H1 (cell line): ENCODE measurements at regions not wholly inside any gene's neighbourhood (a gene's known extent, or its start where the extent isn't known, plus 50 kb on each side); places are given as distances from the start of the nearest gene placed in this dataset.
A peak's percentile ranks its signal among the peaks of the same experiment; 100 is the strongest.
"Not testable (repeated sequence)": the region's sequence is repeated elsewhere in the genome, so short reads cannot be mapped to it uniquely, and the experiment has no call there.

Experiments used
- CTCF ChIA-PET: fragments of 300-600 bp; sonication (Branson Sonifier 250); formaldehyde crosslinking; loops from one replicate; lab custom pipeline; 2021; ENCODE audit not compliant: partially characterized antibody; lab: Charles Lee
- POLR2A ChIA-PET: fragments of 300-600 bp; sonication (Branson Sonifier 250); formaldehyde crosslinking; loops from one replicate; lab custom pipeline; 2021; ENCODE audit warnings: inconsistent platforms; ENCODE audit not compliant: partially characterized antibody; lab: Charles Lee
- DNase-seq, 2 experiments: peaks; one replicate each; pipeline versions ENCODE4 v3.0.0 to v3.0.0-alpha.2; 2010 to 2022; ENCODE audit warnings: low spot score in 2 of 2, low read depth in 1 of 2, mixed read lengths in 1 of 2
- FAIRE-seq: peaks from 2 replicates; lab custom pipeline; 2011; peaks lifted over from hg19 to GRCh38; lab: Jason Lieb, UNC
- H2AFZ ChIP-seq: 2 replicates; pipeline ENCODE4 v1.8.1; 2012; ENCODE audit warnings: low read length, inconsistent platforms
- H2AK5ac ChIP-seq: 2 replicates; pipeline ENCODE4 v1.6.1; 2013; ENCODE audit warnings: low read depth, low read length
- H2BK120ac ChIP-seq: replicated peaks from 2 replicates; pipeline ENCODE3; 2013; ENCODE audit warnings: low read depth, low read length, inconsistent platforms
- H2BK12ac ChIP-seq: 2 replicates; pipeline ENCODE4 v1.6.1; 2013; ENCODE audit warnings: low read depth, low read length
- H2BK15ac ChIP-seq: 2 replicates; pipeline ENCODE4 v1.6.1; 2013; ENCODE audit warnings: low read length
- H2BK20ac ChIP-seq: 2 replicates; pipeline ENCODE4 v1.6.1; 2013; ENCODE audit warnings: low read length
- H2BK5ac ChIP-seq: 2 replicates; pipeline ENCODE4 v1.6.1; 2013; ENCODE audit warnings: low read depth, low read length
- H3K14ac ChIP-seq: 2 replicates; pipeline ENCODE4 v1.6.1; 2013; ENCODE audit warnings: inconsistent platforms; ENCODE audit not compliant: insufficient read length
- H3K18ac ChIP-seq: 2 replicates; pipeline ENCODE4 v1.6.1; 2013; ENCODE audit warnings: low read length; ENCODE audit errors: extremely low read depth
- H3K23ac ChIP-seq: 2 replicates; pipeline ENCODE4 v1.6.1; 2013; ENCODE audit warnings: inconsistent platforms; ENCODE audit not compliant: insufficient read length
- H3K23me2 ChIP-seq: 2 replicates; pipeline ENCODE4 v1.6.1; 2013; ENCODE audit warnings: low read depth, low read length
- H3K27ac ChIP-seq: 2 replicates; pipeline ENCODE4 v1.6.1; 2011; ENCODE audit warnings: low read depth, low read length, inconsistent platforms
- H3K27me3 ChIP-seq, 4 experiments: replicated peaks in 1 of 4; 1 replicate in 1 of 4; 2 replicates in 3 of 4; pipeline versions ENCODE4 v1.6.1 to v1.8.1; 2011 to 2013; ENCODE audit warnings: low read length in 3 of 4, mild to moderate bottlenecking in 3 of 4, inconsistent platforms in 2 of 4, mixed read lengths in 2 of 4, moderate library complexity in 1 of 4; ENCODE audit not compliant: control insufficient read depth in 3 of 4, insufficient read depth in 3 of 4; ENCODE audit errors: extremely low read depth in 1 of 4
- H3K36me3 ChIP-seq, 4 experiments: 2 replicates each; pipeline versions ENCODE4 v1.6.1 to v1.8.1; 2011 to 2013; ENCODE audit warnings: mild to moderate bottlenecking in 4 of 4, low read length in 3 of 4, moderate library complexity in 2 of 4, control low read depth in 1 of 4, inconsistent platforms in 1 of 4; ENCODE audit not compliant: insufficient read depth in 4 of 4, control insufficient read depth in 2 of 4
- H3K4ac ChIP-seq: replicated peaks from 2 replicates; pipeline ENCODE3; 2013; ENCODE audit warnings: low read length, low read depth, mixed read lengths, inconsistent platforms; ENCODE audit not compliant: insufficient read length
- H3K4me1 ChIP-seq, 4 experiments: replicated peaks in 1 of 4; 1 replicate in 1 of 4; 2 replicates in 3 of 4; pipeline versions ENCODE4 v1.6.1 to v1.8.1; 2011 to 2013; ENCODE audit warnings: low read length in 3 of 4, inconsistent platforms in 2 of 4, mixed read lengths in 1 of 4; ENCODE audit not compliant: insufficient read depth in 4 of 4, control insufficient read depth in 3 of 4
- H3K4me2 ChIP-seq, 2 experiments: 2 replicates each; pipeline versions ENCODE4 v1.6.1 to v1.8.1; 2011 to 2013; ENCODE audit warnings: low read depth in 2 of 2, low read length in 2 of 2, control low read depth in 1 of 2, inconsistent platforms in 1 of 2, mild to moderate bottlenecking in 1 of 2; ENCODE audit not compliant: insufficient read depth in 1 of 2
- H3K4me3 ChIP-seq, 4 experiments: fragments of 200-600, 300-600 bp in 1 of 4; sonication (generic), shearing (Covaris generic), sonication (Bioruptor Twin) in 1 of 4; 2 replicates each; pipeline versions ENCODE4 v1.5.1 to v1.8.1; 2011 to 2016; ENCODE audit warnings: low read length in 4 of 4, low read depth in 3 of 4, control low read depth in 2 of 4, inconsistent platforms in 2 of 4, mild to moderate bottlenecking in 2 of 4, mixed read lengths in 1 of 4, moderate library complexity in 1 of 4; ENCODE audit not compliant: insufficient read depth in 2 of 4; ENCODE audit errors: extremely low read depth in 1 of 4
- H3K56ac ChIP-seq: replicated peaks from 2 replicates; pipeline ENCODE3; 2013; ENCODE audit warnings: low read depth, mild to moderate bottlenecking, mixed read lengths, low read length, inconsistent platforms; ENCODE audit not compliant: insufficient read length
- H3K79me1 ChIP-seq: 2 replicates; pipeline ENCODE4 v1.6.1; 2013; ENCODE audit warnings: low read depth, low read length, control low read depth
- H3K79me2 ChIP-seq, 2 experiments: 2 replicates each; pipeline versions ENCODE4 v1.6.1 to v1.8.1; 2012 to 2013; ENCODE audit warnings: low read length in 2 of 2, mild to moderate bottlenecking in 2 of 2, inconsistent platforms in 1 of 2; ENCODE audit not compliant: insufficient read depth in 2 of 2, control insufficient read depth in 1 of 2
- H3K9ac ChIP-seq, 4 experiments: replicated peaks in 1 of 4; 1 replicate in 1 of 4; 2 replicates in 3 of 4; pipeline versions ENCODE4 v1.6.1 to v1.8.1; 2011 to 2013; ENCODE audit warnings: low read depth in 3 of 4, low read length in 3 of 4, control low read depth in 2 of 4, mild to moderate bottlenecking in 2 of 4, moderate library complexity in 2 of 4, inconsistent platforms in 1 of 4; ENCODE audit errors: extremely low read depth in 1 of 4
- H3K9me3 ChIP-seq, 2 experiments: 2 replicates each; pipeline versions ENCODE4 v1.6.1 to v1.8.1; 2012 to 2013; ENCODE audit warnings: mild to moderate bottlenecking in 2 of 2, moderate library complexity in 2 of 2, control low read depth in 1 of 2, inconsistent platforms in 1 of 2, low read depth in 1 of 2, low read length in 1 of 2, mixed read lengths in 1 of 2; ENCODE audit not compliant: insufficient read depth in 2 of 2
- H4K20me1 ChIP-seq, 2 experiments: replicated peaks in 1 of 2; 2 replicates each; pipeline versions ENCODE3 to v1.8.1; 2011 to 2013; ENCODE audit warnings: inconsistent platforms in 2 of 2, low read length in 2 of 2, mild to moderate bottlenecking in 1 of 2; ENCODE audit not compliant: insufficient read depth in 2 of 2, control insufficient read depth in 1 of 2
- H4K5ac ChIP-seq: 2 replicates; pipeline ENCODE4 v1.6.1; 2013; ENCODE audit warnings: low read length, low read depth, mixed read lengths, inconsistent platforms; ENCODE audit not compliant: insufficient read length
- H4K8ac ChIP-seq: 2 replicates; pipeline ENCODE4 v1.8.0; 2013; ENCODE audit warnings: mild to moderate bottlenecking, moderate library complexity, low read length, inconsistent platforms; ENCODE audit not compliant: insufficient read depth; ENCODE audit errors: extremely low read depth
- H4K91ac ChIP-seq: replicated peaks from 2 replicates; pipeline ENCODE3; 2013; ENCODE audit warnings: low read length, mixed read lengths, inconsistent platforms; ENCODE audit not compliant: insufficient read length
- ASH2L ChIP-seq: fragments of 200-600, 300-600 bp; sonication (generic); IDR thresholded peaks from one replicate; pipeline ENCODE4 v1.7.1; 2017; ENCODE audit warnings: low read length
- RBBP5 ChIP-seq: IDR thresholded peaks from 2 replicates; pipeline ENCODE4 v1.7.1; 2012; ENCODE audit warnings: low read depth, mild to moderate bottlenecking, inconsistent platforms, low read length, moderate library complexity, borderline replicate concordance
- TAF1 ChIP-seq: IDR thresholded peaks from 2 replicates; pipeline ENCODE4 v1.6.1; 2011; ENCODE audit warnings: mild to moderate bottlenecking, low read depth, low read length
- YY1 ChIP-seq: IDR thresholded peaks from 2 replicates; pipeline ENCODE4 v1.6.1; 2011; ENCODE audit warnings: low read depth, mild to moderate bottlenecking, low read length
- WGBS, 2 experiments: shearing (Covaris generic) in 1 of 2; methylation state at CpG; one replicate each; pipeline versions ENCODE4 v1.1.6 to v1.1.7; 2013 to 2015; ENCODE audit warnings: low lambda C conversion rate in 2 of 2, mixed read lengths in 2 of 2, inconsistent platforms in 1 of 2, low coverage in 1 of 2, missing lambda C conversion rate in 1 of 2; ENCODE audit not compliant: insufficient replicate concordance in 2 of 2, insufficient coverage in 1 of 2, insufficient read length in 1 of 2; ENCODE audit errors: extremely low coverage in 1 of 2, missing lambda C conversion rate in 1 of 2; 5-methylcytosine and 5-hydroxymethylcytosine counted together

DNA sequence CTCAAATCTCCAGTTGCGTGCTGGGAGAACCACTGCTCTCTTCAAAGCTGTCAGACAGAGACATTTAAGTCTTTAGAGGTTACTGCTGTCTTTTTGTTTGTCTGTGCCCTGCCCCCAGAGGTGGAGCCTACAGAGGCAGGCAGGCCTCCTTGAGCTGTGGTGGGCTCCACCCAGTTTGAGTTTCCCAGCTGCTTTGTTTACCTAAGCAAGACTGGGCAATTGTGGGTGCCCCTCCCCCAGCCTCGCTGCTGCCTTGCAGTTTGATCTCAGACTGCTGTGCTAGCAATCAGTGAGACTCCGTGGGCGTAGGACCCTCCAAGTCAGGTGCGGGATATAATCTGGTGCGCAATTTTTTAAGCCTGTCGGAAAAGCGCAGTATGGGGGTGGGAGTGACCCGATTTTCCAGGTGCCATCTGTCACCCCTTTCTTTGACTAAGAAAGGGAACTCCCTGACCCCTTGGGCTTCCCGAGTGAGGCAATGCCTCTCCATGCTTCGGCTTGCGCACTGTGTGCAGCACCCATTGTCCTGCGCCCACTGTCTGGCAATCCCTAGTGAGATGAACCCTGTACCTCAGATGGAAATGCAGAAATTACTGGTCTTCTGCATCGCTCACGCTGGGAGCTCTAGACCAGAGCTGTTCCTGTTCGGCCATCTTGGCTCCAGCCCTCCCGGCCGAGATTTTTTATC lies 414.8 kb upstream of the SYNCRIP start:
- H3K27ac ChIP-seq, H4K5ac ChIP-seq, H3K4me1 ChIP-seq, FAIRE-seq, H3K14ac ChIP-seq, H4K91ac ChIP-seq, POLR2A ChIA-PET, H3K79me2 ChIP-seq, H2BK120ac ChIP-seq, H3K23ac ChIP-seq, H2AK5ac ChIP-seq, H4K20me1 ChIP-seq, H3K4ac ChIP-seq, H3K9me3 ChIP-seq, H3K9ac ChIP-seq, H3K56ac ChIP-seq, H3K23me2 ChIP-seq, H2BK15ac ChIP-seq, H3K27me3 ChIP-seq, H3K36me3 ChIP-seq, CTCF ChIA-PET, H3K79me1 ChIP-seq: not testable (repeated sequence)
- Histone ChIP-seq H3K18ac (peak overlapping the region; percentile 71; the same call in 1 of the 2 replicates), H2AFZ (peak overlapping the region; percentile 94), H4K8ac (peak overlapping the region; percentile 92; the same call in 1 of the 2 replicates), H3K4me3 (peak overlapping the region in 2 of 4 experiments; percentile 4 to 19; a peak in 2 of 8 replicates), H2BK20ac (peak overlapping the region; percentile 72; the same call in 1 of the 2 replicates), H3K4me2 (peak overlapping the region; percentile 33 to 59; a peak in 3 of 4 replicates), H2BK12ac (peak overlapping the region; percentile 97; the same call in 1 of the 2 replicates), H2BK5ac (0 out of 2 replicates have a peak overlapping the region, but pooled peaks have one; percentile 73)
- TF ChIP-seq TAF1 = 0 out of 2 replicates have a peak, but pooled peaks have one; percentile 22
- TF ChIP-seq RBBP5 = peak; percentile 54; the same call in 1 of the 2 replicates
- peak; percentile 87 for TF ChIP-seq ASH2L
- peak; percentile 66 for TF ChIP-seq YY1
- 86% methylated on average over 18 of the region's 18 CpGs; no CpG with 5 or more reads in 1 of the 2 experiments for WGBS, 2 experiments
- DNase-seq = peak in 1 of 2 experiments; percentile 59
